Gastroesophageal sphincter (tissue), 3 donors: ENCODE measurements at regions not wholly inside any gene's neighbourhood (a gene's known extent, or its start where the extent isn't known, plus 50 kb on each side); places are given as distances from the start of the nearest gene placed in this dataset.

Experiments used
- CTCF ChIP-seq, 4 experiments: fragments of 200-600 bp in 2 of 4; fragments of 450-650 bp in 2 of 4; sonication (generic) in 1 of 4; IDR thresholded peaks; one replicate each; pipeline ENCODE4 v1.5.1; 2017 to 2019; ENCODE audit warnings: antibody characterized with exemption in 4 of 4, mild to moderate bottlenecking in 2 of 4, moderate library complexity in 2 of 4
- EP300 ChIP-seq: sonication (generic); formaldehyde crosslinking; IDR thresholded peaks from one replicate; pipeline ENCODE4 v1.6.1; 2017; ENCODE audit warnings: antibody characterized with exemption, mild to moderate bottlenecking
- POLR2A ChIP-seq, 2 donors: fragments of 450-650 bp; IDR thresholded peaks; one replicate each; pipeline ENCODE4 v1.6.1; 2017; ENCODE audit warnings: antibody characterized with exemption in 2 of 2, mild to moderate bottlenecking in 2 of 2, moderate library complexity in 1 of 2
- POLR2AphosphoS5 ChIP-seq: sonication (generic); formaldehyde crosslinking; IDR thresholded peaks from one replicate; pipeline ENCODE4 v1.6.1; 2017; ENCODE audit warnings: antibody characterized with exemption

GRCh38 chr16:54403580-54403979 is 117.0 kb upstream of the IRX3 start:
- TF ChIP-seq POLR2A (IDR thresholded peaks at IDR 0.05): no peak
- TF ChIP-seq CTCF (IDR thresholded peaks at IDR 0.05): no peak
- TF ChIP-seq EP300: no peak
- TF ChIP-seq POLR2AphosphoS5: no peak
